Keratinocyte (primary cell): ENCODE measurements at regions not wholly inside any gene's neighbourhood (a gene's known extent, or its start where the extent isn't known, plus 50 kb on each side); places are given as distances from the start of the nearest gene placed in this dataset.

Experiments used
- DNase-seq: peaks from one replicate; pipeline ENCODE4 v3.0.0-alpha.2; 2011; ENCODE audit warnings: low read depth, missing footprints, low spot score
- FAIRE-seq: peaks from 2 replicates; lab custom pipeline; 2011; peaks lifted over from hg19 to GRCh38; lab: Jason Lieb, UNC
- H2AFZ ChIP-seq: 2 replicates; pipeline ENCODE4 v1.6.0; 2012; ENCODE audit warnings: low read length, control low read depth, inconsistent platforms; ENCODE audit not compliant: control insufficient read depth
- H3K27ac ChIP-seq: 2 replicates; pipeline ENCODE4 v1.5.1; 2011; ENCODE audit warnings: low read length; ENCODE audit not compliant: control insufficient read depth, insufficient read depth
- H3K27me3 ChIP-seq: 3 replicates; pipeline ENCODE4 v1.6.0; 2011; ENCODE audit warnings: low read length; ENCODE audit not compliant: control insufficient read depth, insufficient read depth; ENCODE audit errors: extremely low read depth
- H3K36me3 ChIP-seq, 2 experiments: 2 replicates in 1 of 2; 3 replicates in 1 of 2; pipeline ENCODE4 v1.5.1; 2011; ENCODE audit warnings: low read length in 2 of 2, mild to moderate bottlenecking in 1 of 2; ENCODE audit not compliant: control insufficient read depth in 2 of 2, insufficient read depth in 2 of 2; ENCODE audit errors: extremely low read depth in 1 of 2
- H3K4me1 ChIP-seq: 3 replicates; pipeline ENCODE4 v1.5.1; 2011; ENCODE audit warnings: low read length; ENCODE audit not compliant: control insufficient read depth, insufficient read depth; ENCODE audit errors: extremely low read depth
- H3K4me2 ChIP-seq: 3 replicates; pipeline ENCODE4 v1.6.0; 2011; ENCODE audit warnings: low read depth, low read length; ENCODE audit not compliant: control insufficient read depth, insufficient read depth; ENCODE audit errors: extremely low read depth
- H3K4me3 ChIP-seq, 3 experiments: fragments of 200-600 bp in 1 of 3; sonication (generic) in 1 of 3; 2 replicates in 2 of 3; 3 replicates in 1 of 3; pipeline ENCODE4 v1.5.1; 2011 to 2016; ENCODE audit warnings: low read length in 3 of 3, mild to moderate bottlenecking in 3 of 3, control low read depth in 2 of 3, inconsistent platforms in 1 of 3, low read depth in 1 of 3, mixed read lengths in 1 of 3, mixed run types in 1 of 3, moderate library complexity in 1 of 3; ENCODE audit not compliant: control insufficient read depth in 2 of 3, insufficient read depth in 2 of 3; ENCODE audit errors: extremely low read depth in 1 of 3
- H3K79me2 ChIP-seq: 2 replicates; pipeline ENCODE4 v1.6.0; 2012; ENCODE audit warnings: low read length; ENCODE audit not compliant: control insufficient read depth, insufficient read depth
- H3K9ac ChIP-seq: 3 replicates; pipeline ENCODE4 v1.6.0; 2011; ENCODE audit warnings: low read length; ENCODE audit not compliant: control insufficient read depth, insufficient read depth; ENCODE audit errors: extremely low read depth
- H3K9me1 ChIP-seq: 3 replicates; pipeline ENCODE4 v1.6.0; 2011; ENCODE audit warnings: low read length; ENCODE audit not compliant: control insufficient read depth, insufficient read depth; ENCODE audit errors: extremely low read depth
- H3K9me3 ChIP-seq: 2 replicates; pipeline ENCODE4 v1.5.1; 2012; ENCODE audit warnings: low read depth, low read length; ENCODE audit not compliant: control insufficient read depth
- H4K20me1 ChIP-seq: 3 replicates; pipeline ENCODE4 v1.6.0; 2011; ENCODE audit warnings: low read length; ENCODE audit not compliant: control insufficient read depth, insufficient read depth; ENCODE audit errors: extremely low read depth
- CTCF ChIP-seq, 3 experiments: IDR thresholded peaks in 1 of 3; conservative IDR thresholded peaks in 1 of 3; optimal IDR thresholded peaks in 1 of 3; 2 replicates in 2 of 3; 3 replicates in 1 of 3; pipeline versions ENCODE3 to v1.5.1; 2011; ENCODE audit warnings: low read length in 3 of 3, mild to moderate bottlenecking in 3 of 3, moderate library complexity in 2 of 3, control low read depth in 1 of 3, inconsistent platforms in 1 of 3; ENCODE audit not compliant: insufficient read depth in 2 of 3; ENCODE audit errors: extremely low read depth in 1 of 3
- EZH2 ChIP-seq: IDR thresholded peaks from one replicate; pipeline ENCODE4 v1.6.1; 2012; ENCODE audit warnings: inconsistent platforms, mild to moderate bottlenecking, low read length, moderate library complexity
- dilution Hi-C: fragments of 300-500 bp; cut with MboI; formaldehyde crosslinking; loops from one replicate; pipeline ENCODE4 v1.7.0; 2020; ENCODE audit warnings: low sequenced_read_pairs; ENCODE audit not compliant: extremely low pct_ligation_motif_present

- no peak for DNase-seq
- H2AFZ ChIP-seq = no peak overlapping the region
- no peaks in the 10 kb centered on the region for H3K9me3 ChIP-seq
- dilution Hi-C loops = no loop called here
- no peaks in the 10 kb centered on the region for H3K79me2 ChIP-seq
- no peak for TF ChIP-seq CTCF (optimal IDR thresholded peaks at IDR 0.05 in 1 of 3, IDR thresholded peaks at IDR 0.05 in 1 of 3, conservative IDR thresholded peaks at IDR 0.05 in 1 of 3; ENCODE audit: extremely low read depth in 1 of 3, insufficient read depth in 2 of 3, low read length in 3 of 3)
- no peak for TF ChIP-seq EZH2
- H3K36me3 ChIP-seq = peaks cover 43 to 54% of the 10 kb centered on the region in 2 experiments
- no peaks in the 10 kb centered on the region for H4K20me1 ChIP-seq
- FAIRE-seq = no peak
- H3K27ac ChIP-seq = no peak overlapping the region
- no peaks in the 10 kb centered on the region for H3K27me3 ChIP-seq
- H3K9ac ChIP-seq = no peak overlapping the region
- no peaks in the 10 kb centered on the region for H3K4me1 ChIP-seq
- H3K4me2 ChIP-seq = no peak overlapping the region
- no peak overlapping the region for H3K4me3 ChIP-seq
- no peaks in the 10 kb centered on the region for H3K9me1 ChIP-seq
Observed at GRCh38 chr11:12324585-12324984, 52.8 kb upstream of the PARVA start.
